ENCODE measurements at regions not wholly inside any gene's neighbourhood (a gene's known extent, or its start where the extent isn't known, plus 50 kb on each side); places are given as distances from the start of the nearest gene placed in this dataset.

- DNase-seq: no peak
Observed at GRCh38 chr18:67717800-67718199, 201.3 kb upstream of the DSEL start.

- no peak for DNase-seq
Observed at GRCh38 chr18:67715567-67715966, 199.0 kb upstream of the DSEL start.

- no peak for DNase-seq
Observed at GRCh38 chr18:67710639-67711038, 194.1 kb upstream of the DSEL start.

GRCh38 chr18:67705748-67706147 is 189.2 kb upstream of the DSEL start:
- no peak for DNase-seq

GRCh38 chr18:67695684-67696083 is 179.2 kb upstream of the DSEL start:
- DNase-seq: no peak

- DNase-seq: no peak
Observed at GRCh38 chr18:67694787-67695186, 178.3 kb upstream of the DSEL start.

GRCh38 chr18:67692811-67693210 is 176.3 kb upstream of the DSEL start:
- no peak for DNase-seq

- DNase-seq: no peak
Observed at GRCh38 chr18:67682516-67682915, 166.0 kb upstream of the DSEL start.

- no peak for DNase-seq
Observed at GRCh38 chr18:67677489-67677888, 161.0 kb upstream of the DSEL start.

GRCh38 chr18:67672716-67673115 is 156.2 kb upstream of the DSEL start:
- DNase-seq: no peak

- DNase-seq: no peak
Observed at GRCh38 chr18:67672155-67672554, 155.6 kb upstream of the DSEL start.

GRCh38 chr18:67670024-67670543 is 153.6 kb upstream of the DSEL start:
- no peak for DNase-seq

GRCh38 chr18:67665266-67665665 is 148.7 kb upstream of the DSEL start:
- no peak for DNase-seq

- DNase-seq: no peak
Observed at GRCh38 chr18:67662996-67663395, 146.5 kb upstream of the DSEL start.

- DNase-seq: no peak
Observed at GRCh38 chr18:67661555-67661954, 145.0 kb upstream of the DSEL start.

GRCh38 chr18:67654101-67654500 is 137.6 kb upstream of the DSEL start:
- DNase-seq: no peak

- no peak for DNase-seq
Observed at GRCh38 chr18:67652288-67652687, 135.8 kb upstream of the DSEL start.

GRCh38 chr18:67651438-67651837 is 134.9 kb upstream of the DSEL start:
- no peak for DNase-seq

GRCh38 chr18:67650686-67651385 is 134.3 kb upstream of the DSEL start:
- no peak for DNase-seq

GRCh38 chr18:67646890-67647289 is 130.4 kb upstream of the DSEL start:
- DNase-seq: no peak

- DNase-seq: no peak
Observed at GRCh38 chr18:67644226-67644625, 127.7 kb upstream of the DSEL start.

GRCh38 chr18:67639872-67640271 is 123.4 kb upstream of the DSEL start:
- no peak for DNase-seq

GRCh38 chr18:67636597-67637385 is 120.3 kb upstream of the DSEL start:
- no peak for DNase-seq

- DNase-seq: no peak
Observed at GRCh38 chr18:67634631-67635338, 118.3 kb upstream of the DSEL start.
